ENCODE measurements at regions not wholly inside any gene's neighbourhood (a gene's known extent, or its start where the extent isn't known, plus 50 kb on each side); places are given as distances from the start of the nearest gene placed in this dataset.

- H3K56ac ChIP-seq (replicated peaks; ENCODE audit: insufficient read length, low read depth, low read length), result no peak overlapping the region
- no peak overlapping the region for H2AK5ac ChIP-seq (ENCODE audit: low read depth, low read length)
- H3K18ac ChIP-seq (ENCODE audit: extremely low read depth, low read length), result no peak overlapping the region
- H4K5ac ChIP-seq (ENCODE audit: insufficient read length, low read depth, low read length), result no peak overlapping the region
- H3K4me2 ChIP-seq (ENCODE audit: insufficient read depth in 1 of 2, low read depth in 2 of 2, low read length in 2 of 2), result no peak overlapping the region
- no peaks in the 10 kb centered on the region for H3K36me3 ChIP-seq (ENCODE audit: control insufficient read depth in 2 of 4, insufficient read depth in 4 of 4, low read length in 3 of 4)
- no peak for FAIRE-seq
- no peak overlapping the region for H4K8ac ChIP-seq (ENCODE audit: extremely low read depth, insufficient read depth, low read length)
- no peaks in the 10 kb centered on the region for H3K79me2 ChIP-seq (ENCODE audit: control insufficient read depth in 1 of 2, insufficient read depth in 2 of 2, low read length in 2 of 2)
- DNase-seq (ENCODE audit: low read depth in 1 of 2, low spot score in 2 of 2), result no peak
- H3K9me3 ChIP-seq (ENCODE audit: insufficient read depth in 2 of 2, low read depth in 1 of 2, low read length in 1 of 2), result peaks cover 3 to 21% of the 10 kb centered on the region in 2 experiments; a peak in 2 of 4 replicates
- no peak overlapping the region for H2AFZ ChIP-seq (ENCODE audit: low read length)
- no peaks in the 10 kb centered on the region for H3K27me3 ChIP-seq (replicated peaks in 1 of 4; ENCODE audit: control insufficient read depth in 3 of 4, extremely low read depth in 1 of 4, insufficient read depth in 3 of 4, low read length in 3 of 4)
- H3K4ac ChIP-seq (replicated peaks; ENCODE audit: insufficient read length, low read depth, low read length), result no peak overlapping the region
- CTCF ChIA-PET (ENCODE audit: partially characterized antibody), result no interaction called here
- no peak overlapping the region for H3K4me3 ChIP-seq (ENCODE audit: extremely low read depth in 1 of 4, insufficient read depth in 2 of 4, low read depth in 3 of 4, low read length in 4 of 4)
- H3K9ac ChIP-seq (replicated peaks in 1 of 4; ENCODE audit: extremely low read depth in 1 of 4, low read depth in 3 of 4, low read length in 3 of 4), result no peak overlapping the region
- no peak overlapping the region for H4K91ac ChIP-seq (replicated peaks; ENCODE audit: insufficient read length, low read length)
- H3K23me2 ChIP-seq (ENCODE audit: low read depth, low read length), result no peaks in the 10 kb centered on the region
- no peak overlapping the region for H2BK120ac ChIP-seq (replicated peaks; ENCODE audit: low read depth, low read length)
- H3K4me1 ChIP-seq (replicated peaks in 1 of 4; ENCODE audit: control insufficient read depth in 3 of 4, insufficient read depth in 4 of 4, low read length in 3 of 4), result no peaks in the 10 kb centered on the region
- H2BK5ac ChIP-seq (ENCODE audit: low read depth, low read length), result no peak overlapping the region
- POLR2A ChIA-PET (ENCODE audit: partially characterized antibody), result no interaction called here
- no peaks in the 10 kb centered on the region for H3K79me1 ChIP-seq (ENCODE audit: low read depth, low read length)
- no peaks in the 10 kb centered on the region for H4K20me1 ChIP-seq (replicated peaks in 1 of 2; ENCODE audit: control insufficient read depth in 1 of 2, insufficient read depth in 2 of 2, low read length in 2 of 2)
- TF ChIP-seq GABPA (IDR thresholded peaks at IDR 0.05; ENCODE audit: borderline replicate concordance, insufficient read depth, low read length), result no peak
- TF ChIP-seq FOSL1 (IDR thresholded peaks at IDR 0.05; ENCODE audit: insufficient read depth, low read depth, low read length), result no peak
- TF ChIP-seq RXRA (IDR thresholded peaks at IDR 0.05; ENCODE audit: insufficient read depth, low read depth, low read length), result no peak
- TF ChIP-seq MAFK (IDR thresholded peaks at IDR 0.05; ENCODE audit: low read depth, low read length), result no peak
- no peak for TF ChIP-seq SP2 (IDR thresholded peaks at IDR 0.05; ENCODE audit: low read length)
- no peak for TF ChIP-seq EZH2 (IDR thresholded peaks at IDR 0.05; ENCODE audit: low read depth, low read length, severe bottlenecking)
- TF ChIP-seq ZNF274 (IDR thresholded peaks at IDR 0.05; ENCODE audit: borderline replicate concordance, extremely low read depth, low read length), result no peak
- TF ChIP-seq, protein P1, sequence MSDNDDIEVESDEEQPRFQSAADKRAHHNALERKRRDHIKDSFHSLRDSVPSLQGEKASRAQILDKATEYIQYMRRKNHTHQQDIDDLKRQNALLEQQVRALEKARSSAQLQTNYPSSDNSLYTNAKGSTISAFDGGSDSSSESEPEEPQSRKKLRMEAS (IDR thresholded peaks at IDR 0.05), result no peak
- TF ChIP-seq EP300 (IDR thresholded peaks at IDR 0.05; ENCODE audit: borderline replicate concordance in 1 of 2, low read depth in 2 of 2, low read length in 2 of 2), result no peak
- no peak overlapping the region for H3K23ac ChIP-seq (ENCODE audit: insufficient read length)
- no peak overlapping the region for H2BK15ac ChIP-seq (ENCODE audit: low read length)
- no peak overlapping the region for H2BK20ac ChIP-seq (ENCODE audit: low read length)
- H3K27ac ChIP-seq (ENCODE audit: low read depth, low read length), result no peak overlapping the region
- H2BK12ac ChIP-seq (ENCODE audit: low read depth, low read length), result no peak overlapping the region
- no peak overlapping the region for H3K14ac ChIP-seq (ENCODE audit: insufficient read length)
Observed at GRCh38 chrX:65811558-65812228, 144.2 kb downstream of the MSN start.

All from H1 (cell line).